H9 (cell line): ENCODE measurements at regions not wholly inside any gene's neighbourhood (a gene's known extent, or its start where the extent isn't known, plus 50 kb on each side); places are given as distances from the start of the nearest gene placed in this dataset.

ENCODE experiments used
- DNase-seq: peaks from one replicate; pipeline ENCODE4 v3.0.0-alpha.2; 2017
- H2AFZ ChIP-seq: one replicate; pipeline ENCODE4 v1.6.1; 2013; ENCODE audit warnings: mild to moderate bottlenecking, low read length, control low read depth, moderate library complexity
- H2AK5ac ChIP-seq: 2 replicates; pipeline ENCODE4 v1.6.1; 2013; ENCODE audit warnings: low read length, control low read depth, mixed read lengths; ENCODE audit not compliant: insufficient read length
- H2BK120ac ChIP-seq: one replicate; pipeline ENCODE4 v1.6.1; 2013; ENCODE audit warnings: low read depth, mild to moderate bottlenecking, low read length, control low read depth, inconsistent platforms; ENCODE audit not compliant: poor library complexity, severe bottlenecking
- H2BK12ac ChIP-seq: 2 replicates; pipeline ENCODE4 v1.6.1; 2013; ENCODE audit warnings: low read length, control low read depth, mixed read lengths, low read depth; ENCODE audit not compliant: insufficient read length
- H2BK15ac ChIP-seq: 2 replicates; pipeline ENCODE4 v1.6.1; 2013; ENCODE audit warnings: low read depth, low read length, control low read depth
- H2BK20ac ChIP-seq: one replicate; pipeline ENCODE4 v1.6.1; 2013; ENCODE audit warnings: low read depth, mild to moderate bottlenecking, low read length, control low read depth, inconsistent platforms; ENCODE audit not compliant: poor library complexity, severe bottlenecking
- H2BK5ac ChIP-seq: 2 replicates; pipeline ENCODE4 v1.6.1; 2013; ENCODE audit warnings: low read length, control low read depth, mixed read lengths; ENCODE audit not compliant: insufficient read length
- H3K14ac ChIP-seq: 2 replicates; pipeline ENCODE4 v1.6.1; 2013; ENCODE audit warnings: low read length, control low read depth; ENCODE audit not compliant: insufficient read depth
- H3K18ac ChIP-seq: 2 replicates; pipeline ENCODE4 v1.6.1; 2013; ENCODE audit warnings: low read depth, mild to moderate bottlenecking, mixed read lengths, low read length, control low read depth; ENCODE audit not compliant: insufficient read length
- H3K23ac ChIP-seq: 2 replicates; pipeline ENCODE4 v1.6.1; 2013; ENCODE audit warnings: low read length, control low read depth, mixed read lengths, low read depth; ENCODE audit not compliant: insufficient read length
- H3K23me2 ChIP-seq: 2 replicates; pipeline ENCODE4 v1.6.1; 2013; ENCODE audit warnings: low read depth, mild to moderate bottlenecking, mixed read lengths, low read length, control low read depth; ENCODE audit not compliant: insufficient read length, poor library complexity, severe bottlenecking
- H3K27ac ChIP-seq: 2 replicates; pipeline ENCODE4 v1.5.1; 2013; ENCODE audit warnings: low read length, control low read depth, mixed read lengths, low read depth; ENCODE audit not compliant: insufficient read length
- H3K27me3 ChIP-seq: 2 replicates; pipeline ENCODE4 v1.6.1; 2013; ENCODE audit warnings: low read length, control low read depth, inconsistent platforms; ENCODE audit not compliant: insufficient read depth
- H3K4ac ChIP-seq: 2 replicates; pipeline ENCODE4 v1.6.1; 2013; ENCODE audit warnings: low read depth, mild to moderate bottlenecking, control low read depth, inconsistent platforms, low read length, moderate library complexity
- H3K4me1 ChIP-seq: 2 replicates; pipeline ENCODE4 v1.6.1; 2013; ENCODE audit warnings: low read length, control low read depth, inconsistent platforms; ENCODE audit not compliant: insufficient read depth
- H3K4me2 ChIP-seq: 2 replicates; pipeline ENCODE4 v1.6.1; 2013; ENCODE audit warnings: low read length, control low read depth, mixed read lengths; ENCODE audit not compliant: insufficient read length, insufficient read depth
- H3K56ac ChIP-seq: 2 replicates; pipeline ENCODE4 v1.6.1; 2013; ENCODE audit warnings: low read depth, mild to moderate bottlenecking, mixed read lengths, low read length, control low read depth; ENCODE audit not compliant: insufficient read length
- H3K79me1 ChIP-seq: 2 replicates; pipeline ENCODE4 v1.6.1; 2013; ENCODE audit warnings: low read depth, mild to moderate bottlenecking, moderate library complexity, low read length, control low read depth, inconsistent platforms; ENCODE audit not compliant: insufficient read depth, poor library complexity, severe bottlenecking
- H3K79me2 ChIP-seq: 2 replicates; pipeline ENCODE4 v1.6.1; 2013; ENCODE audit warnings: low read length, control low read depth, inconsistent platforms; ENCODE audit not compliant: insufficient read depth
- H3K9ac ChIP-seq: 2 replicates; pipeline ENCODE4 v1.6.1; 2013; ENCODE audit warnings: low read length, control low read depth, mixed read lengths; ENCODE audit not compliant: insufficient read length; ENCODE audit errors: extremely low read depth
- H3K9me3 ChIP-seq: one replicate; pipeline ENCODE4 v1.6.1; 2013; ENCODE audit warnings: low read depth, low read length, inconsistent platforms; ENCODE audit not compliant: control insufficient read depth
- H3T11ph ChIP-seq: one replicate; pipeline ENCODE4 v1.6.1; 2013; ENCODE audit warnings: mild to moderate bottlenecking, low read length, control low read depth, inconsistent platforms
- H4K20me1 ChIP-seq: one replicate; pipeline ENCODE4 v1.6.1; 2013; ENCODE audit not compliant: control insufficient read depth, insufficient read length, insufficient read depth
- H4K5ac ChIP-seq: 2 replicates; pipeline ENCODE4 v1.6.1; 2013; ENCODE audit warnings: low read depth, mild to moderate bottlenecking, mixed read lengths, low read length, control low read depth; ENCODE audit not compliant: insufficient read length
- H4K8ac ChIP-seq: replicated peaks from 2 replicates; pipeline ENCODE4 v1.6.1; 2013; ENCODE audit warnings: low read length, control low read depth, mixed read lengths, low read depth; ENCODE audit not compliant: insufficient read length
- H4K91ac ChIP-seq: 2 replicates; pipeline ENCODE4 v1.6.1; 2013; ENCODE audit warnings: low read depth, mild to moderate bottlenecking, moderate library complexity, mixed read lengths, low read length, control low read depth; ENCODE audit not compliant: insufficient read length
- H3K27ac Mint-ChIP-seq, 3 experiments: 2 replicates in 2 of 3; 3 replicates in 1 of 3; pipeline ENCODE4 v1.8.0; 2020 to 2021; ENCODE audit warnings: mixed read lengths in 3 of 3, mild to moderate bottlenecking in 1 of 3, moderate library complexity in 1 of 3
- H3K27me3 Mint-ChIP-seq: 2 replicates; pipeline ENCODE4 v1.8.0; 2021; ENCODE audit warnings: low read depth, mild to moderate bottlenecking, moderate library complexity, mixed read lengths
- H3K36me3 Mint-ChIP-seq, 3 experiments: 2 replicates in 2 of 3; 3 replicates in 1 of 3; pipeline ENCODE4 v1.8.0; 2020 to 2021; ENCODE audit warnings: low read depth in 3 of 3, mixed read lengths in 3 of 3; ENCODE audit not compliant: insufficient read depth in 1 of 3
- H3K4me1 Mint-ChIP-seq, 2 experiments: 2 replicates each; pipeline ENCODE4 v1.8.0; 2020; ENCODE audit warnings: mixed read lengths in 2 of 2
- H3K4me3 Mint-ChIP-seq, 2 experiments: 2 replicates in 1 of 2; 3 replicates in 1 of 2; pipeline ENCODE4 v1.8.0; 2020 to 2021; ENCODE audit warnings: mild to moderate bottlenecking in 2 of 2, mixed read lengths in 2 of 2, moderate library complexity in 1 of 2
- H3K9me3 Mint-ChIP-seq, 2 experiments: 2 replicates in 1 of 2; 3 replicates in 1 of 2; pipeline ENCODE4 v1.8.0; 2020; ENCODE audit warnings: mild to moderate bottlenecking in 2 of 2, mixed read lengths in 2 of 2, moderate library complexity in 1 of 2
- CTCF ChIP-seq: fragments of 200-600 bp; sonication (generic); conservative IDR thresholded peaks from 3 replicates; pipeline ENCODE4 v1.8.0; 2021; ENCODE audit warnings: antibody characterized with exemption, mild to moderate bottlenecking
- WGBS: extraction: QIAGEN DNeasy Blood & Tissue Kit; methylation state at CpG from one replicate; pipeline ENCODE4 v1.1.7; 2013; ENCODE audit warnings: missing lambda C conversion rate, low lambda C conversion rate, mixed read lengths; ENCODE audit not compliant: insufficient read length; ENCODE audit errors: extremely low coverage; 5-methylcytosine and 5-hydroxymethylcytosine counted together

GRCh38 chr4:53695540-53696463 lies 104.5 kb upstream of the LNX1 start:
- no peak for DNase-seq
- H3K9me3 ChIP-seq = no peaks in the 10 kb centered on the region
- H3K4me1 ChIP-seq = no peaks in the 10 kb centered on the region
- no peak overlapping the region for H4K8ac ChIP-seq
- Mint-ChIP-seq H3K9me3 (no peaks in the 10 kb centered on the region), H3K36me3 (no peaks in the 10 kb centered on the region), H3K27me3 (peaks cover 1% of the 10 kb centered on the region), H3K4me1 (peaks cover 2 to 6% of the 10 kb centered on the region in 2 experiments; a peak in 2 of 4 replicates), H3K4me3 (no peak overlapping the region), H3K27ac (no peak overlapping the region)
- no peak overlapping the region for H3K56ac ChIP-seq
- no peak overlapping the region for H4K91ac ChIP-seq
- no peaks in the 10 kb centered on the region for H3K79me2 ChIP-seq
- H3K23me2 ChIP-seq = no peaks in the 10 kb centered on the region
- H4K20me1 ChIP-seq = no peaks in the 10 kb centered on the region
- H3K23ac ChIP-seq = no peak overlapping the region
- H3K79me1 ChIP-seq = no peaks in the 10 kb centered on the region
- no peak overlapping the region for H2BK20ac ChIP-seq
- no peak overlapping the region for H3K4ac ChIP-seq
- H3K9ac ChIP-seq = no peak overlapping the region
- H3T11ph ChIP-seq = no peak overlapping the region
- H3K27me3 ChIP-seq = no peaks in the 10 kb centered on the region
- H2AFZ ChIP-seq = no peak overlapping the region
- H2BK12ac ChIP-seq = no peak overlapping the region
- H3K27ac ChIP-seq = no peak overlapping the region
- no peak overlapping the region for H4K5ac ChIP-seq
- no peak overlapping the region for H2BK15ac ChIP-seq
- no peak overlapping the region for H3K14ac ChIP-seq
- no peak overlapping the region for H2BK120ac ChIP-seq
- H2AK5ac ChIP-seq = no peak overlapping the region
- no peak overlapping the region for H2BK5ac ChIP-seq
- no peak overlapping the region for H3K18ac ChIP-seq
- TF ChIP-seq CTCF = no peak
- WGBS = no CpG with 5 or more reads among the region's 7 CpGs
- H3K4me2 ChIP-seq = no peak overlapping the region
